GM08714 (cell line): ENCODE measurements at regions not wholly inside any gene's neighbourhood (a gene's known extent, or its start where the extent isn't known, plus 50 kb on each side); places are given as distances from the start of the nearest gene placed in this dataset.

Experiments
- H3K4me3 ChIP-seq: fragments of 200-500 bp; sonication (Bioruptor generic); 2 replicates; pipeline ENCODE4 v1.5.1; 2014; ENCODE audit warnings: mild to moderate bottlenecking, low read length, inconsistent platforms
- ZNF274 ChIP-seq: IDR thresholded peaks from 2 replicates; pipeline ENCODE4 v1.6.1; 2012; ENCODE audit warnings: mild to moderate bottlenecking, low read depth, low read length

DNA sequence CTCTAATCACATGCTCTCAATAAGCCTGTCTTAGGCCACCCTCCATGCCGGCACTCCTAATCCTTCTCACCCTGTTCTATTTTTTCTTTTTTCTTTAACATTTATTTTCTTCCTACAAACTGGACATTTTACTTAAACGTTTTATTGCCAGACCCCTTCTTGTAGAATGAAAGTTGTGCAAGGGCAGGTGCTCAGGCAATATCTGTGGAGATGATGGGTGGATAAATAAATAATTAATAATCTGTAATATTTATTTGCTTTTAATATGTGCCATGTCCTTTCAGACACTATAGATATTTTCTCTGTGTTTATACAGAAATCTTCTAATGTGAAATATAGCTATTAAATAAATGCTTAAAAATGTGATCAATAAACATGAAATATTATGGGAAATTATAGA, 815.7 kb upstream of the MIR17HG start:
- TF ChIP-seq ZNF274, result no peak
- no peak overlapping the region for H3K4me3 ChIP-seq

DNA sequence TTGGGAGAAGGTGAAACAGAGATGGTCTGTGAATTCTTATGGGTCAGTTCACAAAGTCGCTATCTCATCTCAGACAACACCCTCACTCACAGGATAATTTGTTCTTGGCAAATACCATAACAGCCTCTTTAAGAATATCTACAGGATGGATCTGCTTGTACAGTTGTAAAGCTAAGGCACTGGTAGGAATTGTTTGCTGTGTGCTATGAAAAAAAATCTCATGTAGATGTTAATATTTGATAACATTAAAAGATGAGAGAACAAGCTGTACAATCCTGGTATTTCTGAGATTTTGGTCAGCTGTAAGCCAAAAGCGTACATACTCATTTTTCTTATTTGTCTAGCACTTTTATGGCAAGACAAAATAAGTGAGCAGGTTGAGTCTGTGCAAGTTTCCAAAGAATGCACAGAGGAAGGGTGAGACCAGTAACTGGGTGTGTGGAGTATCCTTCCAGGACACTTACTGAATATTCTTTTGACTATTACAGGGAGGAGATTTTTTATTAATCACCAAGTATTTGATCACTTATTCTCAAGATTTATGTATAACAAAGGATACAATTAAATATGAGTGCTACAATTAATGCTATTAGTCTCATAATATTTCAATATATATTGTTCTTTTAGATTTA, 814.5 kb upstream of the MIR17HG start:
- no peak for TF ChIP-seq ZNF274
- no peak overlapping the region for H3K4me3 ChIP-seq

DNA sequence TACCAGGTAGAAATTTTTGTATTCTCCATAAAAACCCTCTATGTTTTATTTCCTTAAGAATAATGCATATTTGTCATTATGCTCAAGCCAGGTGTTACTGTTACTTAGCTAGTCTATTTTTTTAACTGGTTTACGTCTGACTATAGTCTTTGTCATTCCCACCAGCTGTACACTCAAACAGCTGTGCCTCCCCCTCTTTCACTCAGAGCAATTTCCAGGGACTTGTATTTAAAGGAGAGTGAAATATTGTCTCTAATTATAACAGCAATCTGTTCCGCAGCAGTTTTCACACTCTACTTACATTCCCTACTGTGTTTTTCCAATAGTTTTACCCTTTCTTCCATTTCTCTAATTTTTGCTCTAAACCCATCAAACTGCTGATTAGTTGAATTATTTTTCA, 813.6 kb upstream of the MIR17HG start:
- H3K4me3 ChIP-seq, result no peak overlapping the region
- no peak for TF ChIP-seq ZNF274

DNA sequence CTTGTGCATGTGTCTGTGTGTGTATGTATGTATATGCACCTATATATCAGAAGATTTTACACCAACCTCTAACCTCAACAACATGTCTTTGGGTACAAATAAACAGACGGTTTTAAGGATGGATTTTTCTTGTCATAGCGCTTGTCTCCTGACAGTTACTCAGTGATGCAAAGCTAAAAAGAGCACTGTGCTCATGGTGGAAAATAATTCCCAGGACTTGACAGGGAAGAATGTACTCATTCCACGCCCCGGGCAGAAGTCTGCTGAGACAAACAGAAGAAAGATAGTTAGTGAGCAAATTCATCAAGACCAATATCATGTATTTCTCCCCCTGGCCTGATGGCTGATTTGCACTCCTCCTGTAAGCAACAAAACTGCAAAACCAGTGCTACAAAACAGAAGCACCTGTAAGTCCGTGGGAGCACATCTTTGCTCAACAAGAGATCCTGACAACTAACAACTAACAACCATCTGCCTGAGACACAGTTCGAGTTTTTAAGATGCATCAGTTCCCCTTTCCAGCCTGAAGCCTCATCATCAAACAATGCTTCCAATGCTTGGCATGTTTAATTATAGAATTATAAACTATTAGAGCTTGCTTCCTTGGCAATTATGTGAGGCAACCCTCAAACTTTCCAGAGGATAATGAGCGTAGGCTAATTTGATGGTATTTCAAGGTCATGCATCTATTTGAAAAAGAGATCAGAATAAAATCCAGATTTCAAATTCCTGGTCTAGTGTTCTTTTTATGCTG, 812.7 kb upstream of the MIR17HG start:
- no peak for TF ChIP-seq ZNF274
- no peak overlapping the region for H3K4me3 ChIP-seq

DNA sequence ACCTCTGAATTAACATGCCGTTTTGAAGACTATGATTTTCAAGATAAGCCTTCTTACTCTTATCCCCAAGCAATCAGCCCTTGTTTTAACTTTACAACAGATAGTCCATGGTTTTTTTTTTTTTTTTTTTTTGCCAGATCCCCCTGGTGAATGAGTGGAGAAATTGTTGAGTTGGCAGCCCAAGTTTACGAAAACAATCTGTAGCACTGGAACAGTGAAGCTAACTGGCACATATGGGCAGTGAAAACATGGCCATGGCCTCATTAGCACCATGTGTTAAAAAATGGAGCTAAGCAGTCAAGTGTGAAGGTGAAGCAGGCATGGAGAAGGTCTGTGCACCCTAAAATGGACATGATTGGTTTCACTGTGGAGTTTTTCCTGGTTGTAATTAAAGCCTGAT, 812.1 kb upstream of the MIR17HG start:
- TF ChIP-seq ZNF274, result no peak

DNA sequence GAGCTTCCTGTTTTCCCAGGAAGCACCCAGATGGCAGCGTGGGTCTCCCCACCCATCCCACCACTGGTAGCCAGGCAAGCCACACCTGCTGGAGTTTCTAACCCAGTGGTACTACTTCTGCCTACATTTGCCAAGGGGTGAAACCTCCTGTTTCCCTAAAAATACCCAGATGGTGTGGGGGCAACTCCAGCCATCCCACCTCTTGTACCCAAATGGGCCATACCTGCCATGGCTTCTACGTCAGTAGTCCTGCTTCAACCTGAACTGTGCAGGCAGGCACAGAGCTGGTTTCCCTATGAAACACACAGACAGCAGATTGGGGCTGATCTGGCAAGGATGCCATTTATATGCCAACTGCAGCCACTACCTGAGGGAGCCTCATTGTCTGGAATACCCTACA, 809.4 kb upstream of the MIR17HG start:
- no peak overlapping the region for H3K4me3 ChIP-seq
- no peak for TF ChIP-seq ZNF274

More for the DNA sequence above, 812.1 kb upstream of the MIR17HG start:
- no peak overlapping the region for H3K4me3 ChIP-seq

DNA sequence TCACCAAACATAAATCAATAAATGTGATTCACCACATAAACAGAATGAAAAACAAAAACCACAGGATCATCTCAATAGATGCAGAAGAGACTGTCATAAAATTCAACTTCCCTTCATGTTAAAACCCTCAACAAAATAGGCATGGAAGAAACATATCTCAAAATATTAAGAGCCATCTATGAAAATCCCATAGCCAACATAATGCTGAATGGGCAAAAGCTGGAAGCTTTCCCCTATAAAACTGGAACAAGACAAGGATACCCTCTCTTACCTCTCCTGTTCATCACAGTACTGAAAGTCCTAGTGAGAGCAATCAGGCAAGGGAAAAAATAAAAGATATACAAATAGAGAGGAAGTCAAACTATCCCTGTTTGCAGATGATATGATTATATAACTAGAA, 806.1 kb upstream of the MIR17HG start:
- TF ChIP-seq ZNF274, result no peak
- H3K4me3 ChIP-seq, result no peak overlapping the region

DNA sequence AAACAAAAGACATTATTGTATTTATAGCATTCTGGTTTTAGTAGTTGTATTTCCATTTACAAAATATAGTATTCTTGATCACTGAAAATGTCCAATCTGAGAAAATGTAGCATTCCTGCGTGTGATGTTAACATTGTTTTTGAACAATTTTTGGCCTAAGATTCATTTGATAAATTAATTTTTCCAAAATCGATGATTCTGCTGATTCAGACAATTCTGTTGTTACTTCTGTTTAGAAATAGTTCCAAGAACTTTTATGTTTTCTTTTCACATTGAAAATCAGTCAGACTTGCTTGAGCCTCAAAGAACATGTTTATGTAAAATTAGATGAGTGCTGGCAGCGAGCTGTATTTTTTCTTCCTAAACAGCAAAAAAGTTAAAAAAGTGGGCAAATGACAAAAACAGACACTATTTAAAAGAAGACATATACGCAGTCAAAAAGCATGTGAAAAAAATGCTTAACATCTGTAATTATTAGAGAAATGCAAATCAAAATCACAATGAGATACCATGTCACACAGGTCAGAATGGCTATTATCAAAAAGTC, 804.5 kb upstream of the MIR17HG start:
- no peak overlapping the region for H3K4me3 ChIP-seq
- no peak for TF ChIP-seq ZNF274

DNA sequence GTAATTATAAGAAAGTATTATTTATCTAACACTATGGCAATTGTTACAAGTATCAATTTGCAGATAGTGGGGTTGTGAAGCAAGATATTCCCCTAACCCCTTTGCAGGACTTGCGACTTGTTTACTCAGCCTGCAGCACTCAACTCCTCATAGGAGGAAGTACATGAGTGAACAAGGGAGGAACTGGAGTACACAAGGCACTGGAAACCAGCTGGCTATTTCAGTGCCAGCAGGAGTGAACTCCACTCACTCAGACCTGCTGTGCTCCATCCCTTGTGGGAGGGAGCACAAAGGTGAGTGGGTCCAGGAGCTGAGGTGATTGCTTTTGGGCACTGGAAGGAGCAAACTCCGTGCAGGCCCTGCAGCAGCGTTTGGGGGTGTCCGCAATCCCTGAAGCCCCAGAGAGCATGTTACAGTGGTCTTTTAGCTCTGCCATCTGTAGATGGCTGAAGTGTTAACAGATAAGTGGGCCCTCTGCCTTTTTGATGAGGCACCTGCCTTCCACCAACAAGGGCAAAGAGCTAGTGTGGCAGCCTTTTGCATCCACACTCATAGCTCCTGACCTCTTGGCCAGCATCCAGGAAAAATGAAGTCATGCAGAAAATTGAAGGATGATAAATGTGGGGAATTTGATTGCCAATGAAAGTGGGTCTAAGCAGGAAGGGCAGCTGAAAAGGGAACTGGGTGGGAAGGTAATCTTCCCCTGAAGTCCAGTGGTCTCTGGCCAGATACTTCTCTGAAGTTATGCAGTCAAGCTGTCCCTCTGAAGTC, 802.2 kb upstream of the MIR17HG start:
- TF ChIP-seq ZNF274, result no peak

DNA sequence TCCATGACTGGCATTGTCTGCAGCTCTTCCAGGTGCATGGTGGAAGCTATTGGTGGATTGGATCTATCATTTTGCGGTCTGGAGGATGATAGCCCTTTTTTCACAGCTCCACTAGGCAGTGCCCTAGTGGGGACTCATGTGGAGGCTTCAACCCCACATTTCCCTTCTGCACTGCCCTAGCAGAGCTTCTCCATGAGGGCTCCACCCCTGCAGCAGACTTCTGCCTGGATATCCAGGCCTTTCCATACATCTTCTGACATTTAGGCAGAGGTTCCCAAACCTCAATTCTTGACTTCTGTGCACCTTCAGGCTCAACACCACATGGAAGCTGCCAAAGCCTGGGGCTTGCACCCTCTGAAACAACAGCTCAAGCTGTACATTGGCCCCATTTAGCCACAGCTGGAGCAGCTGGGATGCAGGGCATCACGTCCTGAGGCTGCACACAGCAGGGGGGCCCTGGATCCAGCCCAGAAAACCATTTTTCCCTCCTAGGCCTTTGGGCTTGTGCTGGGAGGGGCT, 800.2 kb upstream of the MIR17HG start:
- H3K4me3 ChIP-seq, result no peak overlapping the region
- no peak for TF ChIP-seq ZNF274

More for the DNA sequence above, 802.2 kb upstream of the MIR17HG start:
- no peak overlapping the region for H3K4me3 ChIP-seq

DNA sequence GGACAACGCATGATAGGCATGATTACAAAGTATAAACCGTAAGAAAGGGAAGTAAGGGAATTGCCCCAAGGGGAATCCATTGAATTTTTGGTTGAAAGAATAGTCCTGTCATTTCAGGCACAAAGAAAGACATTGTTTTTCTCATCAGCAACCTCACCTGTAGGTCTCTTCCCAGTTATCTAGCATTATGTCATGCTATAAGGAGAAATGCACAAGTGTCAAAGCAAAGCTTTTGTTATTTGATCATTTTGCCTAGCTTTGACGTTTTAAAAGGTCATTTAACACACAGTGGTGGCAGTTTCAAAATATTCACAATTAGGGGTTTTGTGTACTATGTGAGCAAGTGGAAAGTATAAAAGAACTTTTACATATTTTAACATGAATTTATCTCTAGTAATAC, 796.2 kb upstream of the MIR17HG start:
- no peak overlapping the region for H3K4me3 ChIP-seq
- TF ChIP-seq ZNF274, result no peak

DNA sequence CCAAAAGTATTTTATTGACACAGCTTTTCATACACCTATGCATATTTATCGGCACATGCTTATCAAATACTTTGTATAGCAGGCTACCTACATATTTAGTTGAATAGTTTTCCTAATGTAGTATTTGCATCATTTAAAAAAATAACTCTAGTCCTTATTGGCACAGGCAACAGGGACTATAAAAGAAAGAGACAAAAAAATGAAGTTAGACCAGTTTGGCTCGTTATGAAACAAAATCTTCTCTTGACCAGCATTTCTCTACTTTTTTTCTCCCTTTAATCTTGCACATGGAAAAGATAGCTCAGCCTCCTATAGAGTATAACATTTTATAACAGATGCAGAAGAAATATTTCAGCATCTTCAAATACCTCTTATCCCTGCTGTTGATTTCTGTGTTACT, 794.8 kb upstream of the MIR17HG start:
- H3K4me3 ChIP-seq, result no peak overlapping the region
- TF ChIP-seq ZNF274, result no peak

DNA sequence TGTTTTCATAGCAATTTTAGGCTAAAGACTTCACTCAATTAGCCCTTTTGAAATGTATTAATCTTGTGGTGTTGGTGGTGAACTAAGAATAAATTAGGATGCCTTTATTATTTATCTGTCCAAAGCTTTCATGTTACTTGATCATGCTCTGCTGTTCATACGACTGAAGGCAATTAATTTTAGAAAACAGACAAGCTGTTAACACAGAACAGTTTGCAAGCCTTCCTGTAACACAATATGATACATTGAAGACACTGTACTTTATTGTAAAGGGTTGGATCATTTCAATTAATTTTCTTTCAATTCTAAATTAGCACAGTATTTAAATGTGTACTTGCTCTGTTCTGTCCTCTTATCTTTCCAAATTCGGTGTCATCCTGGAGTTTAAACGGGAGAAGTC, 794.3 kb upstream of the MIR17HG start:
- TF ChIP-seq ZNF274, result no peak
- H3K4me3 ChIP-seq, result no peak overlapping the region

DNA sequence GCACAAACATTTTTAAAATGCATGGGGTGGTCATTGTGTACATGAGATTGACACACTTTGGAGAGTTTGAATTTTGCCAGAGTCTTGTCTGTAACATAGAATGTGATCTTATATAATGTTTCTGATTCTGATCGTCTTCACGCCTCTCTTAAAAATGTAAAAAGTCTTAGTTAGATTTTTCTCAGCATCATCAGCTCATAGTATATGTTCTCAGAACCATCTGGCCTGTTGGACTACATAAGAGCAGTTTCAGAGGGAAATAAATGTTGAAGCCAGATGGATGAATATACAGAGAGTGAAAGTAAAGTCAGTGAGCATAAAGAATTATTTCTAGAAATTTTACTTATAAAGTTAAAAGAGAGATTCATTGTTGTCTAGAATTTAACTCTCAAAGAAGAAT, 789.9 kb upstream of the MIR17HG start:
- H3K4me3 ChIP-seq, result no peak overlapping the region
- TF ChIP-seq ZNF274, result no peak
